Spleen (tissue), 11 donors: ENCODE measurements at regions not wholly inside any gene's neighbourhood (a gene's known extent, or its start where the extent isn't known, plus 50 kb on each side); places are given as distances from the start of the nearest gene placed in this dataset.
"Not testable (repeated sequence)": the region's sequence is repeated elsewhere in the genome, so short reads cannot be mapped to it uniquely, and the experiment has no call there.

Source experiments
- DNase-seq: peaks from one replicate; pipeline ENCODE4 v3.0.0-alpha.2; 2020
- H3K27ac ChIP-seq, 8 donors: fragments of 200-600 bp; sonication (generic) in 7 of 8; 1 replicate in 4 of 8; 2 replicates in 4 of 8; pipeline versions ENCODE4 v1.5.0 to v1.8.0; 2016 to 2021; ENCODE audit warnings: inconsistent platforms in 4 of 8, mild to moderate bottlenecking in 4 of 8, moderate library complexity in 1 of 8
- H3K27me3 ChIP-seq, 7 donors: fragments of 200-600 bp; sonication (generic) in 6 of 7; replicated peaks in 1 of 7; 1 replicate in 4 of 7; 2 replicates in 3 of 7; pipeline versions ENCODE4 v1.5.0 to v1.8.0; 2016 to 2021; ENCODE audit warnings: inconsistent platforms in 3 of 7, mild to moderate bottlenecking in 1 of 7
- H3K36me3 ChIP-seq, 6 donors: fragments of 200-600 bp; sonication (generic) in 5 of 6; 1 replicate in 4 of 6; 2 replicates in 2 of 6; pipeline versions ENCODE4 v1.5.0 to v1.8.0; 2016 to 2021; ENCODE audit warnings: inconsistent platforms in 2 of 6
- H3K4me1 ChIP-seq, 6 donors: fragments of 200-600 bp; sonication (generic) in 5 of 6; 1 replicate in 3 of 6; 2 replicates in 3 of 6; pipeline versions ENCODE4 v1.5.0 to v1.8.0; 2016 to 2021; ENCODE audit warnings: inconsistent platforms in 3 of 6
- H3K4me3 ChIP-seq, 8 donors: fragments of 200-600 bp; sonication (generic) in 7 of 8; 1 replicate in 4 of 8; 2 replicates in 4 of 8; pipeline versions ENCODE4 v1.5.0 to v1.8.0; 2016 to 2021; ENCODE audit warnings: inconsistent platforms in 4 of 8, mild to moderate bottlenecking in 4 of 8, moderate library complexity in 2 of 8
- H3K9me3 ChIP-seq, 8 donors: fragments of 200-600 bp; sonication (generic) in 7 of 8; 1 replicate in 4 of 8; 2 replicates in 4 of 8; pipeline versions ENCODE4 v1.5.0 to v1.8.0; 2016 to 2021; ENCODE audit warnings: inconsistent platforms in 4 of 8
- POLR2A ChIP-seq, 3 donors: fragments of 450-650 bp; IDR thresholded peaks; one replicate each; pipeline ENCODE4 v1.5.1; 2017; ENCODE audit warnings: antibody characterized with exemption in 3 of 3, mild to moderate bottlenecking in 1 of 3
- POLR2AphosphoS5 ChIP-seq, 3 donors: sonication (generic); formaldehyde crosslinking; IDR thresholded peaks; one replicate each; pipeline ENCODE4 v1.5.1; 2017; ENCODE audit warnings: antibody characterized with exemption in 3 of 3
- WGBS, 5 donors: extraction: QIAGEN DNeasy Blood & Tissue Kit in 3 of 5; methylation state at CpG; one replicate each; pipeline versions ENCODE4 v1.1.5 to v1.1.7; 2013 to 2018; 5-methylcytosine and 5-hydroxymethylcytosine counted together
- intact Hi-C: fragments of 100-400 bp; cut with DNase I; formaldehyde crosslinking; loops from one replicate; pipeline ENCODE4 v1.15.0; 2023; ENCODE audit warnings: low total_unique reads
- TF ChIP-seq, protein P1 (sequence below), 11 experiments: fragments of 200-600 bp in 7 of 11; fragments of 450-650 bp in 4 of 11; sonication (generic) in 4 of 11; IDR thresholded peaks in 8 of 11; conservative IDR thresholded peaks in 3 of 11; 1 replicate in 7 of 11; 2 replicates in 4 of 11; pipeline versions ENCODE4 v1.4.0 to v1.8.0; 2016 to 2021; ENCODE audit warnings: antibody characterized with exemption in 11 of 11, inconsistent platforms in 4 of 11, mild to moderate bottlenecking in 1 of 11
- donor health status: healthy with polysubstance abuse.
- donor health status: DM: no; HTN: no; CAD: no; lungs with moderate emphysema.
- donor health status: DM: no; HTN: no; CAD: no.
- donor health status: Bipolar disorder and iron deficiency.
- donor health status: healthy.
- donor health status: DM: no; HTN: no; CAD: no.
- donor health status: DM: yes; HTN: yes; CAD: no.

DNA sequence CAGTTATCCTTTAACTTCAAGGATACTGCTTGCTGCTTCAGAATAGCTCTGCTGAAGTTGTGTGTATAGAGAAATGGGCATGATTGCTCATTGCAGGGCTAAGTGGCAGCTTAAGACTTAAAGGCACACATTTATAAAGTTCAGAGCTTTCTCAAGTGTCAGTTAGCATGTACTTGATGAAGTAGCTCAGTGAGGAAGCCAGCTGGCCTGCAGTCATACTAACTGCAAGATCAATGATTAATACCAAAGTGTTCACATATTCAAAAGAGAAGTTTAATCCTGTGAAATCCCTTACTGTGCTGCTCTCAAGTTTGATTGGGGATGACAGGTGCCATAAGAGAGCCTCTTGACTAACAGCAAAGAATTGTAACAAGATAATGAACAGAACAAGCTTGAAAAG is 483.4 kb upstream of the NUDT12 start:
- H3K4me1 ChIP-seq, result no peaks in the 10 kb centered on the region
- H3K27ac ChIP-seq, result no peak overlapping the region
- peaks cover 0 to 6% (median 0%) of the 10 kb centered on the region in 8 donors for H3K9me3 ChIP-seq
- H3K27me3 ChIP-seq, result no peaks in the 10 kb centered on the region
- no peak overlapping the region for H3K4me3 ChIP-seq
- no peaks in the 10 kb centered on the region for H3K36me3 ChIP-seq
- TF ChIP-seq, protein P1, sequence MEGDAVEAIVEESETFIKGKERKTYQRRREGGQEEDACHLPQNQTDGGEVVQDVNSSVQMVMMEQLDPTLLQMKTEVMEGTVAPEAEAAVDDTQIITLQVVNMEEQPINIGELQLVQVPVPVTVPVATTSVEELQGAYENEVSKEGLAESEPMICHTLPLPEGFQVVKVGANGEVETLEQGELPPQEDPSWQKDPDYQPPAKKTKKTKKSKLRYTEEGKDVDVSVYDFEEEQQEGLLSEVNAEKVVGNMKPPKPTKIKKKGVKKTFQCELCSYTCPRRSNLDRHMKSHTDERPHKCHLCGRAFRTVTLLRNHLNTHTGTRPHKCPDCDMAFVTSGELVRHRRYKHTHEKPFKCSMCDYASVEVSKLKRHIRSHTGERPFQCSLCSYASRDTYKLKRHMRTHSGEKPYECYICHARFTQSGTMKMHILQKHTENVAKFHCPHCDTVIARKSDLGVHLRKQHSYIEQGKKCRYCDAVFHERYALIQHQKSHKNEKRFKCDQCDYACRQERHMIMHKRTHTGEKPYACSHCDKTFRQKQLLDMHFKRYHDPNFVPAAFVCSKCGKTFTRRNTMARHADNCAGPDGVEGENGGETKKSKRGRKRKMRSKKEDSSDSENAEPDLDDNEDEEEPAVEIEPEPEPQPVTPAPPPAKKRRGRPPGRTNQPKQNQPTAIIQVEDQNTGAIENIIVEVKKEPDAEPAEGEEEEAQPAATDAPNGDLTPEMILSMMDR (IDR thresholded peaks at IDR 0.05 in 8 of 11, conservative IDR thresholded peaks at IDR 0.05 in 3 of 11), result no peak
- TF ChIP-seq POLR2A (IDR thresholded peaks at IDR 0.05) (no peak), POLR2AphosphoS5 (IDR thresholded peaks at IDR 0.05) (no peak)
- intact Hi-C loops, result no loop called here
- no peak for DNase-seq

DNA sequence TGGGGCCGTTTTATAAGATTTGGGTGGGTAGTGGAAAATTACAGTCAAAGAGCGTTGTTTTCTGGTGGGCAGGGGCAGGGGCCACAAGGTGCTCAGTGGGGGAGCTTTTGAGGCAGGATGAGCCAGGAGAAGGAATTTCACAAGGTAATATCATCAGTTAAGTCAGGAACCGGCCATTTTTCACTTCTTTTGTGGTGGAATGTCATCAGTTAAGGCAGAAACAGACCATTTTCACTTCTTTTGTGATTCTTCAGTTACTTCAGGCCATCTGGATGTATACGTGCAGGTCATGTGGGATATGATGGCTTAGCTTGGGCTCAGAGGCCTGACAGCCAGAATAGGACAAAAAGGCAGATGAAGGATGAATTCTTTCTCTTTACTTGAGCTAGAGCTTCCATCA is 477.3 kb upstream of the NUDT12 start:
- H3K36me3 ChIP-seq, result not testable (repeated sequence)
- 67 to 81% (median 72%) methylated on average over 4 of the region's 4 CpGs for WGBS, 5 donors

DNA sequence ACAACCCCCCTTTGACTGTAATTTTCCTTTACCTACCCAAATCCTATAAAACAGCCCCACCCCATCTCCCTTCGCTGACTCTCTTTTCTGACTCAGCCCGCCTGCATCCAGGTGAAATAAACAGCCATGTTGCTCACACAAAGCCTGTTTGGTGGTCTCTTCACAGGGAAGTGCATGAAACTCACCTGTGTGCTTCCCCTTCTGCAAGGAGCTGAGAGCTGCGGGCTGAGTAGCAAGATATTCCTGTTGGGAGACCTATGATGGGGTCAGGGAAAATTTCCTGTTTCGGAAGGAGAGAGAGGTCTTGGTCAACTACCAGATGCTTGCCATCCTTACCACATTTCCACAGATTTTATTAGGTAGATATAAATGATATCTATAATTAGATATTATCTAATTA is 474.5 kb upstream of the NUDT12 start:
- intact Hi-C loops, H3K4me3 ChIP-seq, H3K27ac ChIP-seq, H3K27me3 ChIP-seq, DNase-seq, H3K4me1 ChIP-seq, H3K9me3 ChIP-seq, H3K36me3 ChIP-seq: not testable (repeated sequence)
- WGBS, 5 donors, result 64 to 94% (median 84%) methylated on average over 4 of the region's 4 CpGs

More for the DNA sequence above, 477.3 kb upstream of the NUDT12 start:
- H3K9me3 ChIP-seq, H3K27me3 ChIP-seq, H3K4me1 ChIP-seq, H3K27ac ChIP-seq, intact Hi-C loops, DNase-seq, H3K4me3 ChIP-seq: not testable (repeated sequence)

DNA sequence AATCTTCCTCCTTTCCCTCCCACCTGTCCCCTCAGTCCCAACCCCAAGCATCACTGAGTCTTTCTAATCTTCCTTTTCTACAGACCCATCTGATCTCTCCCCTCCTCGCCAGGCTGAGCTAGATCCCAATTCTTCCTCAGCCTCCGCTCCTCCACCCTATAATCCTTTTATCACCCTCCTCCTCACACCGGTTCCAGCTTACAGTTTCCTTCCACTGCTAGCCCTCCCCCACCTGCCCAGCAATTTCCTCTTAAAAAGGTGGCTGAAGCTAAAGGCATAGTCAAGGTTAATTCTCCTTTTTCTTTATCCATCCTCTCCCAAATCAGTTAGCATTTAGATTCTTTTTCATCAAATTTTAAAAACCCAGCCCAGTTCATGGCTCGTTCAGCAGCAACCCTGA is 470.6 kb upstream of the NUDT12 start:
- H3K4me3 ChIP-seq, H3K4me1 ChIP-seq, H3K36me3 ChIP-seq, intact Hi-C loops, DNase-seq, H3K27ac ChIP-seq, H3K27me3 ChIP-seq: not testable (repeated sequence)
- 52 to 66% (median 63%) methylated on average over 4 of the region's 4 CpGs for WGBS, 5 donors
- H3K9me3 ChIP-seq, result peaks cover 0 to 39% (median 17%) of the 10 kb centered on the region in 8 donors

DNA sequence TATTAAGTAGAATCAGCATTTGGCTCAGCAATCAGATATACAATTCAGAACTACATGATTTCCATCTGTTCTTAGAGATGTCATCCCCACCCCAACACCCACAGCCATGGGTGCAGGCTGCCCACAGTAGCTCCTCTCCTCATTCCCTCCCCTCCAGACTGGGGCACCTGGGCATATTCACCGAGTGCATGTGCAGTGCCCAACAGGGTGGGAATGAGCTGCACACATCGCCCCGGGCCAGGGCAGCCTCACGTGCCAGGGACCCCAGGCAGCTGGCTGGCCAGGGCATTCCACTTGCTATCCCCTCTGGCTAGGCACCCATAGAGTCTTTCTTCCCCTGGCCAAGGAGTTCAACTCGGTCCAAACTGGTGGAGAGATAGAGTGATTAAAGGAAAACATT is 461.9 kb upstream of the NUDT12 start:
- H3K9me3 ChIP-seq, result peaks cover 0 to 49% (median 8%) of the 10 kb centered on the region in 8 donors
- TF ChIP-seq, protein P1 (IDR thresholded peaks at IDR 0.05 in 8 of 11, conservative IDR thresholded peaks at IDR 0.05 in 3 of 11), result no peak
- TF ChIP-seq POLR2AphosphoS5 (IDR thresholded peaks at IDR 0.05) (no peak), POLR2A (IDR thresholded peaks at IDR 0.05) (no peak)
- no peaks in the 10 kb centered on the region for H3K27me3 ChIP-seq
- no peak for DNase-seq
- H3K4me1 ChIP-seq, result no peaks in the 10 kb centered on the region
- H3K4me3 ChIP-seq, result no peak overlapping the region
- 84 to 92% (median 86%) methylated on average over 5 of the region's 5 CpGs for WGBS, 5 donors
- H3K36me3 ChIP-seq, result no peaks in the 10 kb centered on the region
- no peak overlapping the region for H3K27ac ChIP-seq
- intact Hi-C loops, result no loop called here

DNA sequence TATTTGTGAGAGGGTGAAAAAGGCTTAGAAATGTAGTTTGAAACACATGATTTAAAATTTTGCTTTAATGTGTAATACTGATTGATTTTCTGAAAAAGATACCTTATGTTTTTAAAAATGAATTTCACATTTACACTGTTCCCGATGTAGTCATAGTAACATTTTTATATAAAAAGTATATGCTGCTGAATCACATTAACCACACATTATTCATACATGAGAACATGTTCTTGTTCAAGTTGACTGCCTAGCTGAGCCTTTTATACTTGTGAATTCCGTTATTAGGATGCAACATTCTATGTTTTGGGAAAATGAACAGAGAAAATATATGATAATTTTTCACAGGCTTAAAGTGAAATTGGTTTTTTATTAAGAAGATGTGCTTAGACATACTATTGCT is 461.1 kb upstream of the NUDT12 start:
- Histone ChIP-seq H3K4me3 (no peak overlapping the region), H3K4me1 (no peaks in the 10 kb centered on the region), H3K27me3 (no peaks in the 10 kb centered on the region), H3K36me3 (no peaks in the 10 kb centered on the region), H3K27ac (no peak overlapping the region), H3K9me3 (peaks cover 0 to 49% (median 9%) of the 10 kb centered on the region in 8 donors)
- intact Hi-C loops, result no loop called here
- TF ChIP-seq POLR2AphosphoS5 (IDR thresholded peaks at IDR 0.05), result no peak
- TF ChIP-seq POLR2A (IDR thresholded peaks at IDR 0.05), result no peak
- TF ChIP-seq, protein P1 (IDR thresholded peaks at IDR 0.05 in 8 of 11, conservative IDR thresholded peaks at IDR 0.05 in 3 of 11), result no peak
- 76 to 88% (median 80%) methylated on average over 2 of the region's 2 CpGs for WGBS, 5 donors
- no peak for DNase-seq
